HG03159 (cell line): ENCODE measurements at regions not wholly inside any gene's neighbourhood (a gene's known extent, or its start where the extent isn't known, plus 50 kb on each side); places are given as distances from the start of the nearest gene placed in this dataset.

Experiments
- ATAC-seq: cut with Tn5 transposase; IDR thresholded peaks from one replicate; pipeline ENCODE4 v1.9.1; 2021; ENCODE audit warnings: mild to moderate bottlenecking, moderate library complexity; ENCODE audit not compliant: unreplicated experiment

DNA sequence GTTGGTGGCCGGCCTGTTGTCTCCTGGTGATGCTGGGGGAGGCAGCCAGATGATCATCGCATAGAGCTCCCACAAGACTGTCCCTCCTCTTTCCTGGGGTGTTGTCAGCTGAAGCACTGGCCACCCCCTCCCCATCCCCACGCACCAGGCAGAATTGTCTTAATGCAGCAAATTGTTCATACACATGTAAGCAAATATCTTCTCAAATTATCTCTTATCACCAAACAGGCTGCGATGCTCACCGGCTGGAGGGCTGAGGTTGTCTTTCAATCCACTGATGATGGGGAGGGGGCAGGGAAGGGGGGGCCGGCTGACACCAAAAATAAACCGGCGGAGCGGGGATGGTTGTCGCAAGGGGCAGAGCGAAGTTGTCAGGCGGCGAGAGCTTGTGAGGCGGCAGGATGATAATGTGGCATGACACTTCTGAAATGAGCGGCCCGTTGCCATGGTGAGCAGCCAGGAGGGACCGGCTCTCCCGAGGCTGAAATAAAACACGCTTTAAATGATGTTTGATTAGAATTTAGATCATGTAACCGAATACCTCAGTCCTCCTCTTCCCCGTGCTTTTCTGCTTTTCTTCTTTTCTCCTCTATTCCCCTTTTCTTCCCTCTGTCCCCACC is 59.8 kb downstream of the MRM1 start:
- no peak for ATAC-seq

- ATAC-seq = no peak
These were observed 60.3 kb downstream of the MRM1 start for GRCh38 chr17:36661688-36662087.

GRCh38 chr17:36665417-36665816 is 64.0 kb downstream of the MRM1 start:
- ATAC-seq = no peak

GRCh38 chr17:36667922-36668321 is 66.5 kb downstream of the MRM1 start:
- ATAC-seq = no peak

DNA sequence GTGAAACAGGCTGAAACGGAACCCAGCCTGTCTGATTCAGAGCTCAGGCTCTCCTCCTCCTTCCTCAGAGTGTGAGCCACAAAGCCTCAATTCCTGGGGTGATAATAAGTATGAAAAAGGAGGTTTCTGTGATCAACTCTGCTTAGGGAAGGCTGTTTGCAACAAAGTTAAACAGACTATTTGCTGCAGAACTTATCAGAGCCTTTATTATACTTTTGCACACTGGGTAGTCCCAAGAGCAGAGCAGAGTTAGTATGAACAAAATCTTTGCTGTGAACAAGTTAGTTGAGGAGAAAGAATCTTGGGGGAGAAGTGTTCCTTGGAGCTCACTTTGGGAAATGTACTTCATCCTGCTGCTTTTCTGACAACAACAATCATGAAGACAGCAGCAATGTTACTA is 67.4 kb downstream of the MRM1 start:
- ATAC-seq = no peak

- ATAC-seq = no peak
These were observed 69.8 kb downstream of the MRM1 start for GRCh38 chr17:36671144-36671543.

GRCh38 chr17:36672403-36672918 is 71.1 kb downstream of the MRM1 start:
- ATAC-seq = no peak

GRCh38 chr17:36673068-36673467 is 71.7 kb downstream of the MRM1 start:
- ATAC-seq = no peak

DNA sequence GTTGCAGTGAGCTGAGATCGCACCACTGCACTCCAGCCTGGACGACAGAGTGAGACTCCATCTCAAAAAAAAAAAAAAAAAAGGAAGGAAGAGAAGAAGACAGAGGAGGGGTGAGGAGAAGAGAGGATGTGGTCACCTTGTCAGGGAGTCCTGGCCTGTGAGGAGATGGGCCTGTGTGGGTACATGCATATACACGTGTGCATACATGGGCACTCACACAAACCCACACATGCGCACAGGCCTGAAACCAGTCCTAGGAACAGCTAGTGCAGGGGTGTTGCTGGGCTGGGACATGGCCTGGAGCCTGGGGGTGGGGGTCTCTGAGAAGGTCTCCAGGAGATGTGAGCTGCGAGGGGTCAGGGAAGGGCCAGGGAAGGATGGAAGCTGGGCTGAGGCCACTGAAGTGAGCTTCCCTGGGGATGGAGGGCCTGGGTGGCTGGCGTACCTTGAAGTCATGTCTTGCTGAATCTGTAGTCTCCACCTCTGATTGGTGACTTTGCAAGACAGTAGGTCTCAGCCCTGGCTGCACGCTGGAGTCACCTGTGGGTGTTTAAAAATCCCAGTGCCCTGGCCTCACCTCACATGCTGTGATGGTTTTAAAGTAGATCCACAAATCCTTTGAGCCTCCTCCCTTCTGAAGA is 72.4 kb downstream of the MRM1 start:
- ATAC-seq = no peak

DNA sequence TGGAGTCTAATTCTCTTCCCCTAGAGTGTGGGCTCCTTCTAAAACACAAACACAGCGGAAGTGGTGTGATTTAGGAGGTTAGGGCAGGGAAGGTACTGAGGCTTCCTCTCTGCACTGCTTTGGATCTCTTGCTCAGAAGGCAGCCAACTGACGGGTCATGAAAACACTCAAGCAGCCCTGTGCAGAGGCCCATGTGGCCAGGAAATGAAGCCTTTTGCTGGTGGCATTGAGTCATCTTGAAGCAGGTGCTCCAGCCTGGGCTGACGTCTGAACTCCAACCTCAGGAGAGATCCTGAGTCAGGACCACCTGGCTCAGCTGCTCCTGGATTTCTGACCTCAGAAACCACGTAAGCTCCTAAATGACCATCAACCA is 72.9 kb downstream of the MRM1 start:
- ATAC-seq = no peak

- ATAC-seq = no peak
These were observed 73.9 kb downstream of the MRM1 start for GRCh38 chr17:36675250-36675649.

GRCh38 chr17:36675786-36676185 is 74.4 kb downstream of the MRM1 start:
- no peak for ATAC-seq

- no peak for ATAC-seq
These were observed 78.6 kb downstream of the MRM1 start for GRCh38 chr17:36679815-36680467.

- ATAC-seq = no peak
These were observed 79.4 kb downstream of the MRM1 start for GRCh38 chr17:36680701-36681202.

DNA sequence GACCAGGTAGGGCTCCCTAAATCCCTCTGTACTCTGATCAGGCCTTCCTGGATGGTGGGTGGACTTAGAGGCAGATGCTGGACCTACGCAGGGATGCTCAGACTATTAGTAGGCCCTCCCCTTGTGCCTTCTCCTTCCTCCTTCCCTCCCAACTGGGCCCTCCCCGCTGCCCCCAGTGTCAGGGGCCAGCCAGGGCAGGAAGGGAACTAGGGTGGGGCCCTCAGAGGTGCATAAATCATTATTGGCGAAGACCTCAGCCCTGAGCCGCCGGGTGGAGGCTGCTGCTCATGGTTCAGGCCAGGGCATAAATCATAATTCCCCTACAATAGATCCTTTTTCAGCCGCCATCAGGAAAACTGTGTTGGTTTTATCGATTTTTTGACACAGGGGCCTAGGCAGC is 81.4 kb downstream of the MRM1 start:
- ATAC-seq = no peak

DNA sequence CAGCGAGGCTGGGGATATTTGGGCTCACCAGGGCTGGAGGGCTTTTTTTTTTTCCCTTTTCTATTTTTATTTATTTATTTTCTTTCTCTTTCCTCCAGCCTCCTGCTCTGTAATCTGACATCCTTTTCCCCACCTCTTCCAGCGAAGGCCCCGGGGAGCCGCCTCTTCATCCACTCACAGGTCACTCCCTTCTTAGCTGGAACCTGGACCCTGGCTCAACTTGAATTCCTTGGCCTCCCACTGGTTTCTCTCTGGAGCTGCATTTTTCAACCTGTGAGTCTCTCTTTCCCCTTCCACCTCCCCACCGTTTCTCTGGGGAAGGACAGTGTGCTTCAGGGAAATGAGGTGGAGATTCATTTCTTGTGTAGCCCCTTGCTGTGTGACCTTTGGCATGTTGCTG is 82.0 kb downstream of the MRM1 start:
- ATAC-seq = no peak

DNA sequence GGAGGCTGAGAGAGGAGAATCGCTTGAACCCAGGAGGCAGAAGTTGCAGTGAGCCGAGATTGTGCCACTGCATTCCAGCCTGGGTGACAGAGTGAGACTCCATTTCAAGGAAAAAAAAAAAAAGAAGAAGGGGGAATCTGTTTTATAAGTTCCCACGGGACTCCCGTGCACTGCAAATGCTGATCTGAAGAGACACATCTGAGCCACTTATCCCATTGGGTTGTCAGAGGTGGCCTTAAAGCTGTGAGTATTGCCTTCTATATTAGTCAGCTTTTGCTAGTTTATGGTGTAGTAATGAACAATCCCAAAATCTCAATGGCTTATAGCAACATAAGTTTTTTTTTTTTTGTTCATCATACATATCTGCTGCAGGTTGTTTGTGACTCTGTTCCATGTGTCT is 82.8 kb downstream of the MRM1 start:
- ATAC-seq = no peak

DNA sequence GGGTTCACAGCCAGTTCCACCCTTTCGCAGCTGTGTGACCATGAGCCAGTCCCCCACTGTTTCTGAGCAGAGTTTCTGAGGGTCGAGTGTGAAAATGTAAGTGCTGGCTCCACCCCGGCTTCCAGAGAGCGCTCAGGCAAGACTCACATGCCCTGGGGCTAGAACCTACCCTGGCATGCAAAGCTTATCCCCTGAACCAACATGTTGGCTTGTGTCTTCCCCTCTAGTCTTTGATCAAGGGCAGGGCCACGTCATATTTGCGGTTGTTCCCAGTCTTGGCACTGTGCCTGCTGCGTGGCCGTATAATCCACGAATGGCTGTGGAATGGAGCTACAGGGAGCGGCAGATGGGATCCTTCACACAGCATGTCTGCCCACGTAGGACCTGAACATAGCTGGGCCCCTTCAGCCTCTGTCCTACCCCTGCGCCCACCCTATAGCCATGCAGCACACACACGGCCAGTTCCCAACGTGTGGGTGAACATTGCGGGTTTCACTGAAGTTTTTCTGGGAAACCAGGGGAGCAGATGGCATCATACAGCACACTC is 84.8 kb downstream of the MRM1 start:
- no peak for ATAC-seq

- ATAC-seq = no peak
These were observed 86.4 kb downstream of the MRM1 start for GRCh38 chr17:36687736-36688135.

DNA sequence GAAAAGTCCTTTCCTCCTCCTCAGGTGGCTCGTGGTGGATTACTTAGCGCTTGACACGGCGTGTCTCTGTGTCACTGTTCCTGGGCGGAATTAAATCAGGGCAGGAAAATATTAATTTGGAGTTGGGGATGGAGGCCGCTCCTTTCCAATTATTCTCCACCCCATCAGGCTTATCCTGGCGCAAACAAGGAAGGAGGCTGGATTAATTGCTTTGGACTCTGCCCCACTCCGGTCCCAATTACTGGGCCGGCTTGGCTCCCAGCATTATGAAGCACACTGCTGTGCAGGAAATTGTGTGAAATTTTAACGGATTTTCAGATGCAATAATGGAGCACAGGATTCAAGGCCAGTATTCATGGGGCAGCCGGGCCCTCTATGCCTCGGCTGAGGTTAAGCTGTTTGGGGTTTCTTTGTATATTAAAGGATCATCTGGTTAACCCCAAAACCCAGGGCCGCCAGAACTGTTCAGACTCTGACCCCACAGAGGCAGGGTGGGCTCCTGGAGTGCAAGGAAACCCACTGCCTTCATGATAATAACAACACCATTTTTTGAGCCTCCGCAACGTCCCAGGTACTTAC is 87.8 kb downstream of the MRM1 start:
- no peak for ATAC-seq

DNA sequence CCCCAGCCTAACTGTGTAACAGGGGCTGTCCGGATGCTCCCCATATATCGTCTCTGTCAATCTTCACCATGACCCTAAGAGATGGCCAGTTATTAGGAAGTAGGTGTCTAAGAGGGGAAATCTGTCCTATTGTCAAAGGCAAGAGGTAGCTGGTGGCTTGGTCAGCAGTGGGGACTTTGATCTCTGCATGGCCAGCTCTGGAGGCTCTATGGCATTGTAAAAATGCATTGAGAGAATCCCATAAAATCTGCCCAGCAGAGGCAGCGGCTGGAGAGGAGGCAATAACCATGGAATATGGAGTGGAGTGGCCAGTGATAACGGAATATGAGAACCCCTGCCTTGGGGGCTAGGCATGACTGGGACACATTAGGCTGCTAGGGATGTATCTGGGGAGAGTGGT is 88.8 kb downstream of the MRM1 start:
- ATAC-seq = no peak
